ENCODE measurements at regions not wholly inside any gene's neighbourhood (a gene's known extent, or its start where the extent isn't known, plus 50 kb on each side); places are given as distances from the start of the nearest gene placed in this dataset.

DNA sequence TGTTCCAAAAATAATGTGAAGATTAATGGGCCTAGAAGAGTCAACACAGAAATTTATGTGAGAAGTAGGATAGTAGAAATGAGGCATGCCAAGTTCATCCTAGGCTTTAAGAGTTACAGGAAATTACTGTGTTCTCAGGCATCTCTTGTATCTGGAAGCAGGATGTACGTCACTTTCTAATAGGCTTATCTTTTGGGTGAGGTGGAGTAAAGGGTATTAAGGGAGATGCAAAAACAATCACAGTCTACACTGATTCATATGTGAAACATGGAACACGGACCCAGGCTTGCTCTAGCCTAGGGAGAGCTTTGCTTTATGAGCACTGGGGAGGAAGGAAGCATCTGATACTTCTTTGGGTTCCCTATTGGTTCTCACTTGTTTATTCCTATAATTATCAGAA, 84.5 kb upstream of the RGS4 start:
- TF ChIP-seq CTCF (IDR thresholded peaks at IDR 0.05; ENCODE audit: control extremely low read depth, extremely low read depth, low read depth, missing control alignments), result no peak
- DNase-seq (ENCODE audit: extremely low spot score), result no peak
- POLR2A ChIA-PET, result no interaction called here
- CTCF ChIA-PET, result interaction anchor here (0.9 kb wide), 1 partner anchor 16 kb away, joined by 3 read pairs; no protein-coding TSS in a partner anchor

GRCh38 chr1:162983671-162984425, 85.3 kb upstream of the RGS4 start:
- DNase-seq (ENCODE audit: extremely low spot score), result no peak
- TF ChIP-seq CTCF (IDR thresholded peaks at IDR 0.05; ENCODE audit: control extremely low read depth, extremely low read depth, low read depth, missing control alignments), result no peak
- ChIA-PET CTCF (interaction anchor here (0.6 kb wide), 1 partner anchor 46 kb away, joined by 3 read pairs; no protein-coding TSS in a partner anchor), POLR2A (no interaction called here)

GRCh38 chr1:162982364-162982763, 86.8 kb upstream of the RGS4 start:
- TF ChIP-seq CTCF (IDR thresholded peaks at IDR 0.05; ENCODE audit: control extremely low read depth, extremely low read depth, low read depth, missing control alignments), result no peak
- POLR2A ChIA-PET, result no interaction called here
- no peak for DNase-seq (ENCODE audit: extremely low spot score)
- CTCF ChIA-PET, result no interaction called here

- DNase-seq (ENCODE audit: extremely low spot score), result no peak
- ChIA-PET POLR2A (no interaction called here), CTCF (interaction anchor here (1.2 kb wide), 1 partner anchor 8 kb away, joined by 3 read pairs; no protein-coding TSS in a partner anchor)
- TF ChIP-seq CTCF (IDR thresholded peaks at IDR 0.05; ENCODE audit: control extremely low read depth, extremely low read depth, low read depth, missing control alignments), result no peak
Measured at GRCh38 chr1:162977944-162978568, 91.1 kb upstream of the RGS4 start.

- no peak for DNase-seq (ENCODE audit: extremely low spot score)
- TF ChIP-seq CTCF (IDR thresholded peaks at IDR 0.05; ENCODE audit: control extremely low read depth, extremely low read depth, low read depth, missing control alignments), result no peak
- ChIA-PET POLR2A (no interaction called here), CTCF (interaction anchor here (1.2 kb wide), 1 partner anchor 10 kb away, joined by 3 read pairs; no protein-coding TSS in a partner anchor)
Measured at GRCh38 chr1:162976628-162977027, 92.5 kb upstream of the RGS4 start.

GRCh38 chr1:162974810-162975209, 94.4 kb upstream of the RGS4 start:
- POLR2A ChIA-PET, result no interaction called here
- CTCF ChIA-PET, result no interaction called here
- no peak for TF ChIP-seq CTCF (IDR thresholded peaks at IDR 0.05; ENCODE audit: control extremely low read depth, extremely low read depth, low read depth, missing control alignments)
- no peak for DNase-seq (ENCODE audit: extremely low spot score)
